OCI-LY1 (cell line): ENCODE measurements at regions not wholly inside any gene's neighbourhood (a gene's known extent, or its start where the extent isn't known, plus 50 kb on each side); places are given as distances from the start of the nearest gene placed in this dataset.

Experiments used
- H2AFZ ChIP-seq: fragments of 200-600 bp; sonication (generic), shearing (Covaris generic); 2 replicates; pipeline ENCODE4 v1.6.0; 2014; ENCODE audit warnings: antibody characterized with exemption, mild to moderate bottlenecking, low read length
- H3F3A ChIP-seq: fragments of 200-600 bp; sonication (generic), shearing (Covaris generic); 2 replicates; pipeline ENCODE4 v1.6.0; 2014; ENCODE audit warnings: mild to moderate bottlenecking, antibody characterized with exemption, low read length, moderate library complexity; ENCODE audit not compliant: insufficient read depth
- H3K27ac ChIP-seq: fragments of 200-600 bp; sonication (generic); 2 replicates; pipeline ENCODE4 v1.5.1; 2014; ENCODE audit warnings: low read length, mixed run types, mild to moderate bottlenecking, low read depth; ENCODE audit not compliant: poor library complexity, severe bottlenecking
- H3K27me3 ChIP-seq: fragments of 200-600 bp; sonication (generic); 2 replicates; pipeline ENCODE4 v1.6.0; 2014; ENCODE audit warnings: antibody characterized with exemption, mild to moderate bottlenecking, low read length, moderate library complexity; ENCODE audit not compliant: insufficient read depth
- H3K36me3 ChIP-seq: fragments of 200-600 bp; sonication (generic); 2 replicates; pipeline ENCODE4 v1.6.1; 2014; ENCODE audit warnings: mild to moderate bottlenecking, antibody characterized with exemption, low read length, moderate library complexity, mixed read lengths; ENCODE audit not compliant: insufficient read depth
- H3K4me1 ChIP-seq: fragments of 200-600 bp; sonication (generic); 2 replicates; pipeline ENCODE4 v1.5.1; 2014; ENCODE audit warnings: mild to moderate bottlenecking, low read length, moderate library complexity; ENCODE audit not compliant: insufficient read depth, severe bottlenecking
- H3K4me2 ChIP-seq: fragments of 200-600 bp; sonication (generic), shearing (Covaris generic); 2 replicates; pipeline ENCODE4 v1.6.1; 2014; ENCODE audit warnings: low read length
- H3K4me3 ChIP-seq: fragments of 200-600 bp; sonication (generic); 2 replicates; pipeline ENCODE4 v1.5.1; 2014; ENCODE audit warnings: low read length, low read depth, mild to moderate bottlenecking, mixed read lengths; ENCODE audit not compliant: poor library complexity, severe bottlenecking
- H3K79me2 ChIP-seq: fragments of 200-600 bp; shearing (Covaris generic); 2 replicates; pipeline ENCODE4 v1.6.1; 2016; ENCODE audit warnings: mixed run types, low read length, mixed read lengths; ENCODE audit not compliant: insufficient read depth
- H3K9ac ChIP-seq: fragments of 200-600 bp; sonication (generic), shearing (Covaris generic); 2 replicates; pipeline ENCODE4 v1.6.1; 2014; ENCODE audit warnings: mild to moderate bottlenecking, low read length, mixed read lengths
- H3K9me2 ChIP-seq: fragments of 200-600 bp; sonication (generic), shearing (Covaris generic); 2 replicates; pipeline ENCODE4 v1.6.1; 2014; ENCODE audit warnings: low read depth, mild to moderate bottlenecking, low read length, mixed read lengths
- H3K9me3 ChIP-seq: fragments of 200-600 bp; shearing (Covaris generic); 2 replicates; pipeline ENCODE4 v1.6.1; 2014; ENCODE audit warnings: low read length, mixed read lengths
- H4K20me1 ChIP-seq: fragments of 200-600 bp; sonication (generic), shearing (Covaris generic); 2 replicates; pipeline ENCODE4 v1.6.0; 2016; ENCODE audit warnings: mild to moderate bottlenecking, low read length; ENCODE audit not compliant: insufficient read depth
- EZH2 ChIP-seq: fragments of 200-600 bp; sonication (generic), shearing (Covaris generic); IDR thresholded peaks from 2 replicates; pipeline ENCODE4 v1.8.0; 2017; ENCODE audit warnings: borderline replicate concordance, mixed run types, mild to moderate bottlenecking, antibody characterized with exemption, low read length, moderate library complexity, mixed read lengths
- TF ChIP-seq, protein P1 (sequence below): fragments of 200-600 bp; sonication (generic), shearing (Covaris generic); IDR thresholded peaks from 2 replicates; pipeline ENCODE4 v1.5.1; 2017; ENCODE audit warnings: mild to moderate bottlenecking, antibody characterized with exemption, low read length, moderate library complexity, mixed read lengths

DNA sequence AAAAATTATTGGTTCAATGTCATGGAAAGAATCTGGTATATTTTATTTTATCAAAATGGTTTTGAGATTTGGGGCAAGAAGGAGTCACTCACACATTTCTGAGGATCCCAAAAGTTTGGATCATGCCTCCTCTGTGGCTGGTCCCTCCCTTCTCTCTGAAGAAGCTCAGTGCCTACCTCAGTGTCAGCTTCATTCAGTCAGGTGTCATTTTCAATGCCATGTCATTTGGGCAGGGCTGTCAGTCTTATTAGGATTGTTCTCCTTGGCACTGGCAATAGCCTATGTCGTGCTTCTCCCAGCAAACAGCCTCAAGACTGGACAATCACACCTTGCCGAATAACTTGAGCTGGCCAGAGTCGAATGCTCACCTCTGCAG is 264.5 kb upstream of the CAMK1G start:
- H3K4me2 ChIP-seq, result no peak overlapping the region
- no peaks in the 10 kb centered on the region for H3K4me1 ChIP-seq
- H3K27ac ChIP-seq, result no peak overlapping the region
- H3K36me3 ChIP-seq, result no peaks in the 10 kb centered on the region
- no peaks in the 10 kb centered on the region for H3K79me2 ChIP-seq
- no peaks in the 10 kb centered on the region for H3K9me2 ChIP-seq
- no peaks in the 10 kb centered on the region for H3F3A ChIP-seq
- no peak overlapping the region for H2AFZ ChIP-seq
- TF ChIP-seq, protein P1, sequence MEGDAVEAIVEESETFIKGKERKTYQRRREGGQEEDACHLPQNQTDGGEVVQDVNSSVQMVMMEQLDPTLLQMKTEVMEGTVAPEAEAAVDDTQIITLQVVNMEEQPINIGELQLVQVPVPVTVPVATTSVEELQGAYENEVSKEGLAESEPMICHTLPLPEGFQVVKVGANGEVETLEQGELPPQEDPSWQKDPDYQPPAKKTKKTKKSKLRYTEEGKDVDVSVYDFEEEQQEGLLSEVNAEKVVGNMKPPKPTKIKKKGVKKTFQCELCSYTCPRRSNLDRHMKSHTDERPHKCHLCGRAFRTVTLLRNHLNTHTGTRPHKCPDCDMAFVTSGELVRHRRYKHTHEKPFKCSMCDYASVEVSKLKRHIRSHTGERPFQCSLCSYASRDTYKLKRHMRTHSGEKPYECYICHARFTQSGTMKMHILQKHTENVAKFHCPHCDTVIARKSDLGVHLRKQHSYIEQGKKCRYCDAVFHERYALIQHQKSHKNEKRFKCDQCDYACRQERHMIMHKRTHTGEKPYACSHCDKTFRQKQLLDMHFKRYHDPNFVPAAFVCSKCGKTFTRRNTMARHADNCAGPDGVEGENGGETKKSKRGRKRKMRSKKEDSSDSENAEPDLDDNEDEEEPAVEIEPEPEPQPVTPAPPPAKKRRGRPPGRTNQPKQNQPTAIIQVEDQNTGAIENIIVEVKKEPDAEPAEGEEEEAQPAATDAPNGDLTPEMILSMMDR, result no peak
- no peak for TF ChIP-seq EZH2
- H3K9me3 ChIP-seq, result no peaks in the 10 kb centered on the region
- H4K20me1 ChIP-seq, result no peaks in the 10 kb centered on the region
- no peak overlapping the region for H3K9ac ChIP-seq
- H3K27me3 ChIP-seq, result no peaks in the 10 kb centered on the region
- H3K4me3 ChIP-seq, result no peak overlapping the region

DNA sequence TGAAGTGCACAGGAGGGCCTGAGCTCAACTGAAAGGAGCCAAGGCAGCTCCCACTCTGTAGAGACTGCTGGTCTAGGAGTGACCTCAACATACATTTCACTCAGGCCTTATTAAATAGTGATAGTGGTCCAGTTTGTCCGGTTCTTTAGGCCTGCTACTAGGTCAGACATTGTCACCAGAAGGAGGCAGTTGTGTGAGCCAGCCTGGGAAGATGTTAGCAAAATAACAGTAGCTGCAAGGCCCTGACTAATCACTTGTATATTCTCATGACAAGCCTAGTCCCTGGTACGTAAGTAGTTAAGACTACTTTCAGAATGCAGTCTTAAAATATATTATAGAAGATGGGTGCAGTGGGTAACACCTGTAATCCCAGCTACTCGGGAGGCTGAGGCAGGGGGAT is 264.0 kb upstream of the CAMK1G start:
- Histone ChIP-seq H3K36me3 (no peaks in the 10 kb centered on the region), H3K4me3 (no peak overlapping the region), H3K79me2 (no peaks in the 10 kb centered on the region), H3K9ac (no peak overlapping the region), H2AFZ (no peak overlapping the region), H4K20me1 (no peaks in the 10 kb centered on the region), H3K4me2 (no peak overlapping the region), H3K27me3 (no peaks in the 10 kb centered on the region), H3K27ac (no peak overlapping the region), H3K4me1 (no peaks in the 10 kb centered on the region), H3F3A (no peaks in the 10 kb centered on the region), H3K9me2 (no peaks in the 10 kb centered on the region), H3K9me3 (no peaks in the 10 kb centered on the region)
- TF ChIP-seq, protein P1, result no peak
- no peak for TF ChIP-seq EZH2

DNA sequence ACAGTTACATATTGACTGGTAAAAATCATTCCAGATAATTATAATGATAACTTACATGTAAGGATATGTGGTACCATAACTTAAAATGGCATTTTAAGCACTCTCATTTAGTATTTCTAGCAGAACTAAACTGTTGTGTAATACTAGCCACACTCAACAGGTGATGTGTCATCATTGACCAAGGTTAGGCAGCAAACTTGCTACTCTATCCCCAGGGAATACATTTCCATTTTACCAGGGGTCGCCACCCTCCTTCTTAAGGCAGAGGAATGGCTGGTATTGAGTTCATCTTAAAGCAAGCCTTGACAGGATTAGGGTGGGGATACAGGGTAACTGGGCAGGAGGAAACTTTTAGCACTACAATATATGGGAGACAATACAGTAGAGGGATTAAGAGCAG is 259.8 kb upstream of the CAMK1G start:
- H2AFZ ChIP-seq, result no peak overlapping the region
- H3K27me3 ChIP-seq, result no peaks in the 10 kb centered on the region
- no peaks in the 10 kb centered on the region for H4K20me1 ChIP-seq
- H3K79me2 ChIP-seq, result no peaks in the 10 kb centered on the region
- H3K9me3 ChIP-seq, result no peaks in the 10 kb centered on the region
- H3K27ac ChIP-seq, result no peak overlapping the region
- H3K36me3 ChIP-seq, result no peaks in the 10 kb centered on the region
- H3K4me1 ChIP-seq, result no peaks in the 10 kb centered on the region
- H3K9me2 ChIP-seq, result no peaks in the 10 kb centered on the region
- TF ChIP-seq, protein P1, result no peak
- TF ChIP-seq EZH2, result no peak
- H3K4me3 ChIP-seq, result no peak overlapping the region
- no peaks in the 10 kb centered on the region for H3F3A ChIP-seq
- H3K4me2 ChIP-seq, result no peak overlapping the region
- no peak overlapping the region for H3K9ac ChIP-seq
